GM21515 (cell line): ENCODE measurements at regions not wholly inside any gene's neighbourhood (a gene's known extent, or its start where the extent isn't known, plus 50 kb on each side); places are given as distances from the start of the nearest gene placed in this dataset.
"Not testable (repeated sequence)": the region's sequence is repeated elsewhere in the genome, so short reads cannot be mapped to it uniquely, and the experiment has no call there.

Experiments used
- ATAC-seq: cut with Tn5 transposase; IDR thresholded peaks from one replicate; pipeline ENCODE4 v1.9.1; 2021; ENCODE audit not compliant: unreplicated experiment

- no peak for ATAC-seq
These were observed 114.9 kb upstream of the SLCO6A1 start for GRCh38 chr5:102613661-102614060.

GRCh38 chr5:102617191-102618187, 118.7 kb upstream of the SLCO6A1 start:
- no peak for ATAC-seq

- ATAC-seq, result no peak
These were observed 123.5 kb upstream of the SLCO6A1 start for GRCh38 chr5:102622262-102622661.

GRCh38 chr5:102623329-102624065, 124.7 kb upstream of the SLCO6A1 start:
- ATAC-seq, result no peak

GRCh38 chr5:102624405-102624804, 125.6 kb upstream of the SLCO6A1 start:
- no peak for ATAC-seq

GRCh38 chr5:102625468-102625867, 126.7 kb upstream of the SLCO6A1 start:
- ATAC-seq, result no peak

- ATAC-seq, result no peak
These were observed 127.1 kb upstream of the SLCO6A1 start for GRCh38 chr5:102625928-102626327.

- ATAC-seq, result no peak
These were observed 127.8 kb upstream of the PAM start for GRCh38 chr5:102627315-102627714.

GRCh38 chr5:102628441-102629175, 126.5 kb upstream of the PAM start:
- no peak for ATAC-seq

GRCh38 chr5:102629827-102630605, 125.1 kb upstream of the PAM start:
- no peak for ATAC-seq

- ATAC-seq, result not testable (repeated sequence)
These were observed 119.7 kb upstream of the PAM start for GRCh38 chr5:102635399-102635798.

GRCh38 chr5:102638316-102638715, 116.8 kb upstream of the PAM start:
- ATAC-seq, result no peak

GRCh38 chr5:102638912-102639652, 116.0 kb upstream of the PAM start:
- no peak for ATAC-seq

- ATAC-seq, result no peak
These were observed 105.4 kb upstream of the PAM start for GRCh38 chr5:102649731-102650130.

GRCh38 chr5:102651466-102651865, 103.6 kb upstream of the PAM start:
- ATAC-seq, result no peak

- no peak for ATAC-seq
These were observed 100.4 kb upstream of the PAM start for GRCh38 chr5:102654559-102655349.

- no peak for ATAC-seq
These were observed 96.0 kb upstream of the PAM start for GRCh38 chr5:102659151-102659550.

- ATAC-seq, result no peak
These were observed 95.0 kb upstream of the PAM start for GRCh38 chr5:102660111-102660510.
